Progenitor cell of endocrine pancreas (in vitro differentiated cells): ENCODE measurements at regions not wholly inside any gene's neighbourhood (a gene's known extent, or its start where the extent isn't known, plus 50 kb on each side); places are given as distances from the start of the nearest gene placed in this dataset.
"Not testable (repeated sequence)": the region's sequence is repeated elsewhere in the genome, so short reads cannot be mapped to it uniquely, and the experiment has no call there.

Experiments
- DNase-seq: peaks from one replicate; pipeline ENCODE4 v3.0.0; 2021; ENCODE audit warnings: low spot score; ENCODE audit not compliant: unreplicated experiment
- H3K27ac Mint-ChIP-seq: 2 replicates; pipeline ENCODE4 v1.8.0; 2021; ENCODE audit warnings: mild to moderate bottlenecking, moderate library complexity, mixed read lengths
- H3K27me3 Mint-ChIP-seq: 2 replicates; pipeline ENCODE4 v1.8.0; 2021; ENCODE audit warnings: mixed read lengths
- H3K36me3 Mint-ChIP-seq: 2 replicates; pipeline ENCODE4 v1.8.0; 2022; ENCODE audit warnings: mixed read lengths; ENCODE audit not compliant: insufficient read depth
- H3K4me1 Mint-ChIP-seq: 2 replicates; pipeline ENCODE4 v1.8.0; 2021; ENCODE audit warnings: low read depth, mixed read lengths
- H3K4me3 Mint-ChIP-seq: 2 replicates; pipeline ENCODE4 v1.8.0; 2021; ENCODE audit warnings: low read depth, mild to moderate bottlenecking, moderate library complexity, mixed read lengths
- H3K9me3 Mint-ChIP-seq: 2 replicates; pipeline ENCODE4 v1.8.0; 2021; ENCODE audit warnings: low read depth, mixed read lengths
- TF ChIP-seq, protein P1 (sequence below): fragments of 200-600 bp; sonication (generic); IDR thresholded peaks from one replicate; pipeline ENCODE4 v1.5.0; 2021; ENCODE audit warnings: antibody characterized with exemption, mild to moderate bottlenecking; ENCODE audit not compliant: unreplicated experiment

DNA sequence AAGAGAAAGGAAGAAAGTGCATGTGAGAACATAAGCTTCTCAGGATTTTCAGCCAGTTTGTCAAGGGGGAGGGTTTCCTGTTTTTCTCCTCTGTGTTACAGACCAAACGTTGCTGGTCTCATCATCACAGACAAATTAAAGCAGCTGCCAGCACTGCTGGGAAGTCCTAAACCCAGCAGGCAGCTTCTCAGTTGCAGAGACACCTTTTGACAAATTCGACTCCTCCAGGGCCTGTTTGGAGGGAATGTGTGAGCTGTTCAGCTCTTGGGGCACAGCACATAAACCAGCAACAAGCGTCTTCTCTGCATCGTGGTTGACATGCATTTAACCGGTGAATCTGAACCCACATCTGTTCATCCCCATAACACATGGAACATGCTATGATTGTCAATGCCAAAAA lies 454.6 kb upstream of the RUNX1 start:
- Mint-ChIP-seq H3K36me3 (no peaks in the 10 kb centered on the region), H3K4me3 (no peak overlapping the region), H3K9me3 (peaks cover 6% of the 10 kb centered on the region), H3K27me3 (peaks cover 24% of the 10 kb centered on the region), H3K4me1 (peaks cover 7% of the 10 kb centered on the region), H3K27ac (no peak overlapping the region)
- TF ChIP-seq, protein P1, sequence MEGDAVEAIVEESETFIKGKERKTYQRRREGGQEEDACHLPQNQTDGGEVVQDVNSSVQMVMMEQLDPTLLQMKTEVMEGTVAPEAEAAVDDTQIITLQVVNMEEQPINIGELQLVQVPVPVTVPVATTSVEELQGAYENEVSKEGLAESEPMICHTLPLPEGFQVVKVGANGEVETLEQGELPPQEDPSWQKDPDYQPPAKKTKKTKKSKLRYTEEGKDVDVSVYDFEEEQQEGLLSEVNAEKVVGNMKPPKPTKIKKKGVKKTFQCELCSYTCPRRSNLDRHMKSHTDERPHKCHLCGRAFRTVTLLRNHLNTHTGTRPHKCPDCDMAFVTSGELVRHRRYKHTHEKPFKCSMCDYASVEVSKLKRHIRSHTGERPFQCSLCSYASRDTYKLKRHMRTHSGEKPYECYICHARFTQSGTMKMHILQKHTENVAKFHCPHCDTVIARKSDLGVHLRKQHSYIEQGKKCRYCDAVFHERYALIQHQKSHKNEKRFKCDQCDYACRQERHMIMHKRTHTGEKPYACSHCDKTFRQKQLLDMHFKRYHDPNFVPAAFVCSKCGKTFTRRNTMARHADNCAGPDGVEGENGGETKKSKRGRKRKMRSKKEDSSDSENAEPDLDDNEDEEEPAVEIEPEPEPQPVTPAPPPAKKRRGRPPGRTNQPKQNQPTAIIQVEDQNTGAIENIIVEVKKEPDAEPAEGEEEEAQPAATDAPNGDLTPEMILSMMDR: no peak
- no peak for DNase-seq

DNA sequence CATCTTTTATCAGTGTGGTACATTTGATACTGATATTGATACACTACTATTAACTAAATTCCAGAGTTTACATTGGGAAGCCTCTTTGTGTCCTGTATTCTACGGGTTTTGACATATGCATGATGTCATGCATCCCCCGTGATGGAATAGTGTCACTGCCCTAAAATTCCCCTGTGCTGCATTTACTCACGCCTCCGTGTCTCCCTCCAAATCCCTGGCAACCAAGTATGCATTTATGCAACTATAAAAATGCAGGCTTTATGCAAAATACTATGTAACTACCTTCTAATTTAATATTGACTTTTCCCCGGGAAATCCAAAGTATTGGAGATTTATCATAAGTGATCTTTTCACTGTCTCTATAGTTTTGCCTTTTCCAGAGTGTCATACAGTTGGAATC lies 453.7 kb upstream of the RUNX1 start:
- TF ChIP-seq, protein P1: no peak
- no peak overlapping the region for H3K27ac Mint-ChIP-seq
- DNase-seq: no peak
- H3K4me1 Mint-ChIP-seq: peaks cover 7% of the 10 kb centered on the region
- no peak overlapping the region for H3K4me3 Mint-ChIP-seq
- no peaks in the 10 kb centered on the region for H3K36me3 Mint-ChIP-seq
- H3K9me3 Mint-ChIP-seq: peaks cover 6% of the 10 kb centered on the region
- H3K27me3 Mint-ChIP-seq: peaks cover 24% of the 10 kb centered on the region

DNA sequence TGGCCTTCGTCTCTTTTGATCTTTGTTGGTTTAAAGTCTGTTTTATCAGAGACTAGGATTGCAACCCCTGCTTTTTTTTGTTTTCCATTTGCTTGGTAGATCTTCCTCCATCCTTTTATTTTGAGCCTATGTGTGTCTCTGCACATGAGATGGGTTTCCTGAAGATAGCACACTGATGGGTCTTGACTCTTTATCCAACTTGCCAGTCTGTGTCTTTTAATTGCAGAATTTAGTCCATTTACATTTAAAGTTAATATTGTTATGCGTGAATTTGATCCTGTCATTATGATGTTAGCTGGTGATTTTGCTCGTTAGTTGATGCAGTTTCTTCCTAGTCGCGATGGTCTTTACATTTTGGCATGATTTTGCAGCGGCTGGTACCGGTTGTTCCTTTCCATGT lies 448.4 kb upstream of the RUNX1 start:
- not testable (repeated sequence) for H3K4me3 Mint-ChIP-seq, DNase-seq, H3K27ac Mint-ChIP-seq, H3K9me3 Mint-ChIP-seq, H3K4me1 Mint-ChIP-seq, H3K36me3 Mint-ChIP-seq, H3K27me3 Mint-ChIP-seq

DNA sequence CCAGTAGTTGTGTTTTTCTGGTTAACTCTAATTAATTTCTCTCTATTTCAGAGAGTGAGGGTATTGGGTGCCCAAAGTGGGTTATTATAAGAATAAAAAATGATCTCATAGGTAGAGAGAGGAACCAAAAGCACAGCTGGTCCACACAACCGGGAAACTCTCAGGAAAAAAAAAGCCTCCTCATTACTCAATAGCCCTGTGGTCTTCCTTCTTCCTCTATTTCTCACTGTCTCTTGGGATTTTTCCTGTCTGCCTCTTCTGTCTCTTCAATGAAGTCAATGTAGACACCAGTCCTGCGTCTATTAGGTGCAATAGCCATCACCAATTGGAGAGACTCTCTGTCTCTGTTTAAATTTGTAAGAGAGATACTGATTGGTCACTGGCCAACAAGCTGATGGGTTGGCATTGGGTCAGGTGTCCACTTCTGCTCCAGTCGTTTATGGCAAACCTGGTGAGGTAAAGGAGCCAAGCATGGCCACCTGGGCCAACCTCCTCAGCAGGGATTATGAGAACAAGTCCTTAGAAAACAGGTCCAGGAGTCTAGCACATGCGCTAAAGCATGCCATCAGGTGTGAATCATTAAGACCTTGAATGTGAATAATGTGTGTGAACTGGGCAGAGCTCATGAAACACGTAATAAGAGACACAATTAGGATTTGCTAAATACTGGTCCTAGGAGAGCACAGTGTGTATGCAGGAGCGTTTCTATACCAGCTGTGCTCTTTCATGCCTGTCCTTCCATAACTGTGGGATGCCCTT lies 443.0 kb upstream of the RUNX1 start:
- H3K4me1 Mint-ChIP-seq: no peaks in the 10 kb centered on the region
- no peaks in the 10 kb centered on the region for H3K36me3 Mint-ChIP-seq

DNA sequence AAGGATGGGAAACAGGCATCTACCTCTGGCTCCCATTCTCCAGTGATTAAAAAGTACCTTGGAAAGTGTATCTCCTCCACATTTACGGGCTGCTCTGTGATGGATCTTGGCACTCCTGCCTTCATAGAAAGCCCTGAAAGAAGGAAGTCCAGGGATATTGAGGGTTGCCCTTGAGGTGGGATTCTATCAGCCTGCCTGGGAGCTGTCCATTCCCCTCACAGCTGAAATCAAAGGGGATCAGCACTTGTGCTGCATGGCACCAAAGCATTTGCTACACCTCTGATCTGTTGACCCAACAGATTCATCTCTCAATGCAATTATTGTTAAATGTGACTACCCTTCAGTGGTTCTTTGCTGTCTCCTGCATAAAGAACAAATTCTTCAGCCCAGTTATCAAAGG lies 442.0 kb upstream of the RUNX1 start:
- Mint-ChIP-seq H3K4me3 (no peak overlapping the region), H3K9me3 (no peaks in the 10 kb centered on the region), H3K27me3 (peaks cover 5% of the 10 kb centered on the region), H3K4me1 (no peaks in the 10 kb centered on the region), H3K36me3 (no peaks in the 10 kb centered on the region), H3K27ac (no peak overlapping the region)
- peak; percentile 12 for DNase-seq
- TF ChIP-seq, protein P1: no peak

More for the DNA sequence above, 443.0 kb upstream of the RUNX1 start:
- no peaks in the 10 kb centered on the region for H3K27me3 Mint-ChIP-seq
- TF ChIP-seq, protein P1: no peak
- H3K27ac Mint-ChIP-seq: no peak overlapping the region
- DNase-seq: no peak
- H3K9me3 Mint-ChIP-seq: no peaks in the 10 kb centered on the region
- H3K4me3 Mint-ChIP-seq: no peak overlapping the region

DNA sequence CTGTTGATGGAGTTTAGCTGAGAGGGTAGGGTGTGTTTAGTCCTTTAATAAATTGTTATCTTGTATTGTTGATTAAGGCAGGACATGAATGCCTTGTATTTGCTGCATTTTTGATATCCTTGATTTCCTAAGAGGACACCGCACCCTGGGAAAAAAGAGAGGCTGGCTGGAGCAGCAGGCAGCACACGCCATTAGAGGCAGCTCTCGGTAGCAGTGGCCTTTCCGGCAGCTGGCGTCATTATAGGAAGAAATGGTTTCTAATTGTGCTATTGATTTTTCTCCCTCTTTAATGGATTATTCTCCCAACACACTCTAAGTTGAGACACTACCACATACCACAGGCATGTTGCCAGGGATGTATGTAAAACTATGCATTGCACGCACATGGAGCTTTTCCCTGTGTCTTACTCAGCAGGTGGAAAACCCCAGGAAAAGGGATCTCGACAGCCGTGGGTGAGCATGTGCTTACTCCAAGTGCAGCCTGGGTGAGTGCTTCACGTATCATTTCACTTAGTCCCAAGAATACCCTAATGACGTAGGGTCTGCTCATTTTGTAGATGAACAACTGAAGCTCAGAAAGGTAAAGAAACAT lies 440.4 kb upstream of the RUNX1 start:
- TF ChIP-seq, protein P1: no peak
- no peak for DNase-seq
- H3K27ac Mint-ChIP-seq: no peak overlapping the region
- H3K4me1 Mint-ChIP-seq: no peaks in the 10 kb centered on the region
- H3K4me3 Mint-ChIP-seq: no peak overlapping the region
- peaks cover 13% of the 10 kb centered on the region for H3K27me3 Mint-ChIP-seq
- H3K36me3 Mint-ChIP-seq: no peaks in the 10 kb centered on the region
- H3K9me3 Mint-ChIP-seq: no peaks in the 10 kb centered on the region
